H1 (cell line): ENCODE measurements at regions not wholly inside any gene's neighbourhood (a gene's known extent, or its start where the extent isn't known, plus 50 kb on each side); places are given as distances from the start of the nearest gene placed in this dataset.

Source experiments
- CTCF ChIA-PET: fragments of 300-600 bp; sonication (Branson Sonifier 250); formaldehyde crosslinking; loops from one replicate; lab custom pipeline; 2021; ENCODE audit not compliant: partially characterized antibody; lab: Charles Lee
- POLR2A ChIA-PET: fragments of 300-600 bp; sonication (Branson Sonifier 250); formaldehyde crosslinking; loops from one replicate; lab custom pipeline; 2021; ENCODE audit warnings: inconsistent platforms; ENCODE audit not compliant: partially characterized antibody; lab: Charles Lee
- DNase-seq, 2 experiments: peaks; one replicate each; pipeline versions ENCODE4 v3.0.0 to v3.0.0-alpha.2; 2010 to 2022; ENCODE audit warnings: low spot score in 2 of 2, low read depth in 1 of 2, mixed read lengths in 1 of 2
- FAIRE-seq: peaks from 2 replicates; lab custom pipeline; 2011; peaks lifted over from hg19 to GRCh38; lab: Jason Lieb, UNC
- H2AFZ ChIP-seq: 2 replicates; pipeline ENCODE4 v1.8.1; 2012; ENCODE audit warnings: low read length, inconsistent platforms
- H2AK5ac ChIP-seq: 2 replicates; pipeline ENCODE4 v1.6.1; 2013; ENCODE audit warnings: low read depth, low read length
- H2BK120ac ChIP-seq: replicated peaks from 2 replicates; pipeline ENCODE3; 2013; ENCODE audit warnings: low read depth, low read length, inconsistent platforms
- H2BK12ac ChIP-seq: 2 replicates; pipeline ENCODE4 v1.6.1; 2013; ENCODE audit warnings: low read depth, low read length
- H2BK15ac ChIP-seq: 2 replicates; pipeline ENCODE4 v1.6.1; 2013; ENCODE audit warnings: low read length
- H2BK20ac ChIP-seq: 2 replicates; pipeline ENCODE4 v1.6.1; 2013; ENCODE audit warnings: low read length
- H2BK5ac ChIP-seq: 2 replicates; pipeline ENCODE4 v1.6.1; 2013; ENCODE audit warnings: low read depth, low read length
- H3K14ac ChIP-seq: 2 replicates; pipeline ENCODE4 v1.6.1; 2013; ENCODE audit warnings: inconsistent platforms; ENCODE audit not compliant: insufficient read length
- H3K18ac ChIP-seq: 2 replicates; pipeline ENCODE4 v1.6.1; 2013; ENCODE audit warnings: low read length; ENCODE audit errors: extremely low read depth
- H3K23ac ChIP-seq: 2 replicates; pipeline ENCODE4 v1.6.1; 2013; ENCODE audit warnings: inconsistent platforms; ENCODE audit not compliant: insufficient read length
- H3K23me2 ChIP-seq: 2 replicates; pipeline ENCODE4 v1.6.1; 2013; ENCODE audit warnings: low read depth, low read length
- H3K27ac ChIP-seq: 2 replicates; pipeline ENCODE4 v1.6.1; 2011; ENCODE audit warnings: low read depth, low read length, inconsistent platforms
- H3K27me3 ChIP-seq, 4 experiments: replicated peaks in 1 of 4; 1 replicate in 1 of 4; 2 replicates in 3 of 4; pipeline versions ENCODE4 v1.6.1 to v1.8.1; 2011 to 2013; ENCODE audit warnings: low read length in 3 of 4, mild to moderate bottlenecking in 3 of 4, inconsistent platforms in 2 of 4, mixed read lengths in 2 of 4, moderate library complexity in 1 of 4; ENCODE audit not compliant: control insufficient read depth in 3 of 4, insufficient read depth in 3 of 4; ENCODE audit errors: extremely low read depth in 1 of 4
- H3K36me3 ChIP-seq, 4 experiments: 2 replicates each; pipeline versions ENCODE4 v1.6.1 to v1.8.1; 2011 to 2013; ENCODE audit warnings: mild to moderate bottlenecking in 4 of 4, low read length in 3 of 4, moderate library complexity in 2 of 4, control low read depth in 1 of 4, inconsistent platforms in 1 of 4; ENCODE audit not compliant: insufficient read depth in 4 of 4, control insufficient read depth in 2 of 4
- H3K4ac ChIP-seq: replicated peaks from 2 replicates; pipeline ENCODE3; 2013; ENCODE audit warnings: low read length, low read depth, mixed read lengths, inconsistent platforms; ENCODE audit not compliant: insufficient read length
- H3K4me1 ChIP-seq, 4 experiments: replicated peaks in 1 of 4; 1 replicate in 1 of 4; 2 replicates in 3 of 4; pipeline versions ENCODE4 v1.6.1 to v1.8.1; 2011 to 2013; ENCODE audit warnings: low read length in 3 of 4, inconsistent platforms in 2 of 4, mixed read lengths in 1 of 4; ENCODE audit not compliant: insufficient read depth in 4 of 4, control insufficient read depth in 3 of 4
- H3K4me2 ChIP-seq, 2 experiments: 2 replicates each; pipeline versions ENCODE4 v1.6.1 to v1.8.1; 2011 to 2013; ENCODE audit warnings: low read depth in 2 of 2, low read length in 2 of 2, control low read depth in 1 of 2, inconsistent platforms in 1 of 2, mild to moderate bottlenecking in 1 of 2; ENCODE audit not compliant: insufficient read depth in 1 of 2
- H3K4me3 ChIP-seq, 4 experiments: fragments of 200-600, 300-600 bp in 1 of 4; sonication (generic), shearing (Covaris generic), sonication (Bioruptor Twin) in 1 of 4; 2 replicates each; pipeline versions ENCODE4 v1.5.1 to v1.8.1; 2011 to 2016; ENCODE audit warnings: low read length in 4 of 4, low read depth in 3 of 4, control low read depth in 2 of 4, inconsistent platforms in 2 of 4, mild to moderate bottlenecking in 2 of 4, mixed read lengths in 1 of 4, moderate library complexity in 1 of 4; ENCODE audit not compliant: insufficient read depth in 2 of 4; ENCODE audit errors: extremely low read depth in 1 of 4
- H3K56ac ChIP-seq: replicated peaks from 2 replicates; pipeline ENCODE3; 2013; ENCODE audit warnings: low read depth, mild to moderate bottlenecking, mixed read lengths, low read length, inconsistent platforms; ENCODE audit not compliant: insufficient read length
- H3K79me1 ChIP-seq: 2 replicates; pipeline ENCODE4 v1.6.1; 2013; ENCODE audit warnings: low read depth, low read length, control low read depth
- H3K79me2 ChIP-seq, 2 experiments: 2 replicates each; pipeline versions ENCODE4 v1.6.1 to v1.8.1; 2012 to 2013; ENCODE audit warnings: low read length in 2 of 2, mild to moderate bottlenecking in 2 of 2, inconsistent platforms in 1 of 2; ENCODE audit not compliant: insufficient read depth in 2 of 2, control insufficient read depth in 1 of 2
- H3K9ac ChIP-seq, 4 experiments: replicated peaks in 1 of 4; 1 replicate in 1 of 4; 2 replicates in 3 of 4; pipeline versions ENCODE4 v1.6.1 to v1.8.1; 2011 to 2013; ENCODE audit warnings: low read depth in 3 of 4, low read length in 3 of 4, control low read depth in 2 of 4, mild to moderate bottlenecking in 2 of 4, moderate library complexity in 2 of 4, inconsistent platforms in 1 of 4; ENCODE audit errors: extremely low read depth in 1 of 4
- H3K9me3 ChIP-seq, 2 experiments: 2 replicates each; pipeline versions ENCODE4 v1.6.1 to v1.8.1; 2012 to 2013; ENCODE audit warnings: mild to moderate bottlenecking in 2 of 2, moderate library complexity in 2 of 2, control low read depth in 1 of 2, inconsistent platforms in 1 of 2, low read depth in 1 of 2, low read length in 1 of 2, mixed read lengths in 1 of 2; ENCODE audit not compliant: insufficient read depth in 2 of 2
- H4K20me1 ChIP-seq, 2 experiments: replicated peaks in 1 of 2; 2 replicates each; pipeline versions ENCODE3 to v1.8.1; 2011 to 2013; ENCODE audit warnings: inconsistent platforms in 2 of 2, low read length in 2 of 2, mild to moderate bottlenecking in 1 of 2; ENCODE audit not compliant: insufficient read depth in 2 of 2, control insufficient read depth in 1 of 2
- H4K5ac ChIP-seq: 2 replicates; pipeline ENCODE4 v1.6.1; 2013; ENCODE audit warnings: low read length, low read depth, mixed read lengths, inconsistent platforms; ENCODE audit not compliant: insufficient read length
- H4K8ac ChIP-seq: 2 replicates; pipeline ENCODE4 v1.8.0; 2013; ENCODE audit warnings: mild to moderate bottlenecking, moderate library complexity, low read length, inconsistent platforms; ENCODE audit not compliant: insufficient read depth; ENCODE audit errors: extremely low read depth
- H4K91ac ChIP-seq: replicated peaks from 2 replicates; pipeline ENCODE3; 2013; ENCODE audit warnings: low read length, mixed read lengths, inconsistent platforms; ENCODE audit not compliant: insufficient read length
- CTBP2 ChIP-seq: IDR thresholded peaks from 2 replicates; pipeline ENCODE4 v1.7.0; 2011; ENCODE audit warnings: borderline replicate concordance, mild to moderate bottlenecking, moderate library complexity, mixed read lengths, low read length; ENCODE audit not compliant: insufficient read depth, insufficient read length
- E2F6 ChIP-seq: IDR thresholded peaks from 2 replicates; pipeline ENCODE4 v1.6.1; 2012; ENCODE audit warnings: inconsistent platforms
- JUN ChIP-seq: IDR thresholded peaks from 2 replicates; pipeline ENCODE4 v1.6.1; 2011; ENCODE audit warnings: low read depth, mild to moderate bottlenecking, improper control_type of control experiment, low read length
- KDM1A ChIP-seq: fragments of 200-600, 300-600 bp; sonication (generic); IDR thresholded peaks from 2 replicates; pipeline ENCODE4 v1.7.1; 2016; ENCODE audit warnings: mild to moderate bottlenecking, low read length, borderline replicate concordance
- NANOG ChIP-seq: IDR thresholded peaks from 2 replicates; pipeline ENCODE4 v1.6.1; 2011; ENCODE audit warnings: low read length, low read depth, mild to moderate bottlenecking, inconsistent platforms; ENCODE audit not compliant: insufficient read depth, poor library complexity, severe bottlenecking
- RBBP5 ChIP-seq: IDR thresholded peaks from 2 replicates; pipeline ENCODE4 v1.7.1; 2012; ENCODE audit warnings: low read depth, mild to moderate bottlenecking, inconsistent platforms, low read length, moderate library complexity, borderline replicate concordance
- USF2 ChIP-seq: IDR thresholded peaks from 2 replicates; pipeline ENCODE4 v1.6.1; 2011; ENCODE audit warnings: low read length, improper control_type of control experiment

GRCh38 chr2:128925631-128926030 is 607.0 kb upstream of the HS6ST1 start:
- no peak overlapping the region for H4K91ac ChIP-seq
- CTCF ChIA-PET = no interaction called here
- H3K9me3 ChIP-seq = peaks cover 4 to 8% of the 10 kb centered on the region in 2 experiments; a peak in 3 of 4 replicates
- TF ChIP-seq E2F6 (no peak), CTBP2 (no peak), NANOG (no peak), RBBP5 (no peak), KDM1A (no peak), USF2 (no peak), JUN (no peak)

More at GRCh38 chr2:128925631-128926030, 607.0 kb upstream of the HS6ST1 start:
- DNase-seq (no peak), FAIRE-seq (no peak)
- Histone ChIP-seq H3K4me3 (no peak overlapping the region), H3K18ac (no peak overlapping the region), H3K4me2 (no peak overlapping the region), H4K20me1 (no peaks in the 10 kb centered on the region), H3K14ac (no peak overlapping the region), H2AFZ (no peak overlapping the region), H3K56ac (no peak overlapping the region), H2BK5ac (no peak overlapping the region), H3K27me3 (no peaks in the 10 kb centered on the region), H2BK120ac (no peak overlapping the region), H3K4me1 (no peaks in the 10 kb centered on the region), H3K4ac (no peak overlapping the region), H2BK12ac (no peak overlapping the region), H3K36me3 (no peaks in the 10 kb centered on the region), H3K27ac (no peak overlapping the region), H3K79me2 (no peaks in the 10 kb centered on the region), H3K23ac (no peak overlapping the region), H4K5ac (no peak overlapping the region), H4K8ac (no peak overlapping the region), H2AK5ac (no peak overlapping the region), H3K23me2 (no peaks in the 10 kb centered on the region), H2BK15ac (no peak overlapping the region), H3K79me1 (no peaks in the 10 kb centered on the region), H3K9ac (no peak overlapping the region), H2BK20ac (no peak overlapping the region)
- POLR2A ChIA-PET = no interaction called here
